ENCODE measurements at regions not wholly inside any gene's neighbourhood (a gene's known extent, or its start where the extent isn't known, plus 50 kb on each side); places are given as distances from the start of the nearest gene placed in this dataset.

GRCh38 chr13:87107651-87108050, 563.5 kb upstream of the SLITRK5 start:
- no peak for TF ChIP-seq CREB1 (IDR thresholded peaks at IDR 0.05; ENCODE audit: low read depth)
- TF ChIP-seq TCF12 (IDR thresholded peaks at IDR 0.05; ENCODE audit: low read depth): no peak

All from Ishikawa (cell line).